Lung (tissue), 11 donors: ENCODE measurements at regions not wholly inside any gene's neighbourhood (a gene's known extent, or its start where the extent isn't known, plus 50 kb on each side); places are given as distances from the start of the nearest gene placed in this dataset.

Source experiments
- ATAC-seq: fragments of 200-7000 bp; cut with Tn5 transposase; one replicate; pipeline ENCODE4 v1.9.1; 2020; ENCODE audit warnings: moderate number of reproducible peaks; ENCODE audit not compliant: insufficient read depth, low FRiP score
- DNase-seq, 3 donors: peaks; one replicate each; pipeline ENCODE4 v3.0.0-alpha.2; 2013 to 2017
- H3K27ac ChIP-seq, 2 donors: one replicate each; pipeline ENCODE4 v1.5.1; 2013; ENCODE audit warnings: mild to moderate bottlenecking in 2 of 2, moderate library complexity in 2 of 2, control low read depth in 1 of 2, inconsistent platforms in 1 of 2, low read depth in 1 of 2, low read length in 1 of 2
- H3K27me3 ChIP-seq, 3 donors: one replicate each; pipeline ENCODE4 v1.5.1; 2013; ENCODE audit warnings: low read length in 2 of 3; ENCODE audit not compliant: control insufficient read depth in 3 of 3, insufficient read depth in 3 of 3
- H3K36me3 ChIP-seq, 4 donors: one replicate each; pipeline ENCODE4 v1.5.1; 2013; ENCODE audit warnings: low read length in 4 of 4, mild to moderate bottlenecking in 1 of 4, moderate library complexity in 1 of 4; ENCODE audit not compliant: control insufficient read depth in 4 of 4, insufficient read depth in 4 of 4
- H3K4me1 ChIP-seq, 5 donors: one replicate each; pipeline ENCODE4 v1.5.1; 2013; ENCODE audit warnings: low read length in 5 of 5, mild to moderate bottlenecking in 2 of 5, moderate library complexity in 1 of 5; ENCODE audit not compliant: control insufficient read depth in 5 of 5, insufficient read depth in 5 of 5
- H3K4me3 ChIP-seq: one replicate; pipeline ENCODE4 v1.5.1; 2013; ENCODE audit warnings: mild to moderate bottlenecking, control low read depth, moderate library complexity
- H3K9ac ChIP-seq, 2 donors: one replicate each; pipeline ENCODE4 v1.5.1; 2013; ENCODE audit warnings: low read length in 2 of 2, control low read depth in 1 of 2; ENCODE audit not compliant: insufficient read depth in 1 of 2
- H3K9me3 ChIP-seq, 4 donors: one replicate each; pipeline ENCODE4 v1.5.1; 2013; ENCODE audit warnings: low read length in 3 of 4, mild to moderate bottlenecking in 1 of 4, moderate library complexity in 1 of 4; ENCODE audit not compliant: control insufficient read depth in 4 of 4, insufficient read depth in 3 of 4
- CTCF ChIP-seq: IDR thresholded peaks from 2 replicates; pipeline ENCODE4 v1.5.1; 2012; ENCODE audit warnings: mild to moderate bottlenecking; ENCODE audit errors: control extremely low read depth, extremely low read depth
- WGBS, 2 donors: extraction: QIAGEN DNeasy Blood & Tissue Kit; methylation state at CpG; one replicate each; pipeline ENCODE4 v1.1.7; 2013; 5-methylcytosine and 5-hydroxymethylcytosine counted together
- donor health status: control.
- donor health status: control.
- donor health status: Bipolar disorder and iron deficiency.
- donor health status: healthy.
- donor health status: DM: yes; HTN: yes; CAD: no.

- DNase-seq (no peak), ATAC-seq (no peak)
- peaks cover 0 to 2% (median 0%) of the 10 kb centered on the region in 4 donors for H3K9me3 ChIP-seq
- H3K4me3 ChIP-seq, result no peak overlapping the region
- H3K36me3 ChIP-seq, result no peaks in the 10 kb centered on the region
- H3K27me3 ChIP-seq, result no peaks in the 10 kb centered on the region
- H3K9ac ChIP-seq, result no peak overlapping the region
- no peak overlapping the region for H3K27ac ChIP-seq
- TF ChIP-seq CTCF, result no peak
- H3K4me1 ChIP-seq, result peaks cover 0 to 54% (median 9%) of the 10 kb centered on the region in 5 donors
Observed at GRCh38 chr2:102091121-102091520, 51.4 kb upstream of the IL1R1 start.

- no peak overlapping the region for H3K9ac ChIP-seq
- no peak for TF ChIP-seq CTCF
- ATAC-seq (no peak), DNase-seq (no peak)
- H3K36me3 ChIP-seq, result no peaks in the 10 kb centered on the region
- no peak overlapping the region for H3K27ac ChIP-seq
- no peak overlapping the region for H3K4me3 ChIP-seq
- 96 to 100% methylated on average over 1 of the region's 1 CpG for WGBS, 2 donors
- H3K9me3 ChIP-seq, result peaks cover 0 to 2% (median 0%) of the 10 kb centered on the region in 4 donors
- H3K4me1 ChIP-seq, result peaks cover 0 to 54% (median 9%) of the 10 kb centered on the region in 5 donors
- H3K27me3 ChIP-seq, result no peaks in the 10 kb centered on the region
Observed at GRCh38 chr2:102091908-102092307, 50.6 kb upstream of the IL1R1 start.

- Histone ChIP-seq H3K4me3 (no peak overlapping the region), H3K9me3 (peaks cover 0 to 2% (median 0%) of the 10 kb centered on the region in 4 donors), H3K36me3 (no peaks in the 10 kb centered on the region), H3K27me3 (no peaks in the 10 kb centered on the region), H3K9ac (no peak overlapping the region), H3K4me1 (peaks cover 0 to 50% (median 9%) of the 10 kb centered on the region in 5 donors), H3K27ac (no peak overlapping the region)
- ATAC-seq (no peak), DNase-seq (peak; percentile 42 to 63 (median 58))
- WGBS, 2 donors, result 78 to 93% methylated on average over 7 of the region's 7 CpGs
- TF ChIP-seq CTCF, result no peak
Observed at GRCh38 chr2:102092535-102092934, 50.0 kb upstream of the IL1R1 start.
